ENCODE measurements at regions not wholly inside any gene's neighbourhood (a gene's known extent, or its start where the extent isn't known, plus 50 kb on each side); places are given as distances from the start of the nearest gene placed in this dataset.

- POLR2A ChIA-PET: no interaction called here
- DNase-seq (ENCODE audit: low read depth, low spot score): no peak
- no peak overlapping the region for H3K4me3 ChIP-seq (ENCODE audit: low read depth, low read length)
- CTCF ChIA-PET: no interaction called here
- no peak for TF ChIP-seq CTCF (IDR thresholded peaks at IDR 0.05; ENCODE audit: insufficient read depth, low read length, missing control alignments)
These were observed 652.1 kb downstream of the TBC1D32 start for GRCh38 chr6:120682145-120682544.

GRCh38 chr6:120681204-120681603, 653.1 kb downstream of the TBC1D32 start:
- TF ChIP-seq CTCF (IDR thresholded peaks at IDR 0.05; ENCODE audit: insufficient read depth, low read length, missing control alignments): no peak
- H3K4me3 ChIP-seq (ENCODE audit: low read depth, low read length): no peak overlapping the region
- ChIA-PET POLR2A (no interaction called here), CTCF (no interaction called here)
- DNase-seq (ENCODE audit: low read depth, low spot score): no peak

- POLR2A ChIA-PET: no interaction called here
- TF ChIP-seq CTCF (IDR thresholded peaks at IDR 0.05; ENCODE audit: insufficient read depth, low read length, missing control alignments): no peak
- CTCF ChIA-PET: no interaction called here
- H3K4me3 ChIP-seq (ENCODE audit: low read depth, low read length): no peak overlapping the region
- DNase-seq (ENCODE audit: low read depth, low spot score): no peak
These were observed 658.4 kb downstream of the TBC1D32 start for GRCh38 chr6:120675886-120676285.

GRCh38 chr6:120671519-120671918, 662.8 kb downstream of the TBC1D32 start:
- ChIA-PET CTCF (no interaction called here), POLR2A (no interaction called here)
- no peak for TF ChIP-seq CTCF (IDR thresholded peaks at IDR 0.05; ENCODE audit: insufficient read depth, low read length, missing control alignments)
- H3K4me3 ChIP-seq (ENCODE audit: low read depth, low read length): no peak overlapping the region
- DNase-seq (ENCODE audit: low read depth, low spot score): no peak

- CTCF ChIA-PET: no interaction called here
These were observed 681.8 kb downstream of the TBC1D32 start for GRCh38 chr6:120652506-120652905.

GRCh38 chr6:120648713-120649112, 685.6 kb downstream of the TBC1D32 start:
- DNase-seq (ENCODE audit: low read depth, low spot score): no peak
- CTCF ChIA-PET: no interaction called here
- POLR2A ChIA-PET: no interaction called here
- H3K4me3 ChIP-seq (ENCODE audit: low read depth, low read length): no peak overlapping the region
- TF ChIP-seq CTCF (IDR thresholded peaks at IDR 0.05; ENCODE audit: insufficient read depth, low read length, missing control alignments): no peak

More at GRCh38 chr6:120652506-120652905, 681.8 kb downstream of the TBC1D32 start:
- H3K4me3 ChIP-seq (ENCODE audit: low read depth, low read length): no peak overlapping the region
- no peak for DNase-seq (ENCODE audit: low read depth, low spot score)
- no peak for TF ChIP-seq CTCF (IDR thresholded peaks at IDR 0.05; ENCODE audit: insufficient read depth, low read length, missing control alignments)
- POLR2A ChIA-PET: no interaction called here

All from AG04449 (cell line).